ENCODE measurements at regions not wholly inside any gene's neighbourhood (a gene's known extent, or its start where the extent isn't known, plus 50 kb on each side); places are given as distances from the start of the nearest gene placed in this dataset.

DNA sequence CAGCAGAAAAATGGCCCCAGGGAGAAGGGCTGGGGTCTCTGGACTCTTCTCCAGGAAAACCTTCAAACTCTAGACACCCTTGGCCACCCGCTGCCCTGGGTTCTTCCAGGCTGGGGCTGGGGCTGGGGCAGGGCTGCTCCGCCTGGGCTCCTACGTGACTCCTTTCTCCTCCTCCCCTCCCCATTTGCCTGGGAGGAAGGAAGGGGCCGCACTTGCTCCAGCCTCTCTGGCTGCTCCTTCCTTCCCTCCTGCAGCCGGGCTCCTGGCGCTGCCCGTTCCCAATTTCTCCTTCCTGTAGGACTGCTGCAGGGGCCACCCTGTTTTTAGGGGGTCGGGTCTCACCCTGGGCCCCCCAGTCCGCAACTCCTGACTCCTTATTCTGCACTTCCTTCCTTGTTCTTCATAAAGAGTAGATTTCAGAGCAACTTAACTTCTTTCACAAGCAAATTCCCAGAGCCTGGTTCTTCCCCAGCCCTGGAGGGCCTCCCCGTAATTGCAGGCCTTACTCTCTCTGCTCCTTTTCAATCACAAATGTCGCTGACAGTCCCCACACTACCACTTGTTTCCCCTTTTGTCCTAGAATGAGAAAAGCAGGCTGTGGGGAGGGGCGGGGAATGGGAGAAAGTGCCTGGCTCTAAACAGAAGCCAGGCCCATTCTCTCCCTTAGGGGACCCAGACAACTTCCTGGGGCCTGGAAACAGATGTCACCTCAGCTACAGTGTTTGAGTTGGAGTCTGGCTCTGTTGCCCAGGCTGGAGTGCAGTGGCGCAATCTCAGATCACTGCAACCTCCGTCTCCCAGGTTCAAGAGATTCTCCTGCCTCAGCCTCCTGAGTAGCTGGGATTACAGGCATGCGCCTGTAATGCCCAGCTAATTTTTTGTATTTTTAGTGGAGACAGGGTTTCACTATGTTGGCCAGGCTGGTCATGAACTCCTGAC, 137.8 kb downstream of the ENGASE start:
- no peak for DNase-seq (ENCODE audit: low read depth in 2 of 2, low spot score in 1 of 2)

DNA sequence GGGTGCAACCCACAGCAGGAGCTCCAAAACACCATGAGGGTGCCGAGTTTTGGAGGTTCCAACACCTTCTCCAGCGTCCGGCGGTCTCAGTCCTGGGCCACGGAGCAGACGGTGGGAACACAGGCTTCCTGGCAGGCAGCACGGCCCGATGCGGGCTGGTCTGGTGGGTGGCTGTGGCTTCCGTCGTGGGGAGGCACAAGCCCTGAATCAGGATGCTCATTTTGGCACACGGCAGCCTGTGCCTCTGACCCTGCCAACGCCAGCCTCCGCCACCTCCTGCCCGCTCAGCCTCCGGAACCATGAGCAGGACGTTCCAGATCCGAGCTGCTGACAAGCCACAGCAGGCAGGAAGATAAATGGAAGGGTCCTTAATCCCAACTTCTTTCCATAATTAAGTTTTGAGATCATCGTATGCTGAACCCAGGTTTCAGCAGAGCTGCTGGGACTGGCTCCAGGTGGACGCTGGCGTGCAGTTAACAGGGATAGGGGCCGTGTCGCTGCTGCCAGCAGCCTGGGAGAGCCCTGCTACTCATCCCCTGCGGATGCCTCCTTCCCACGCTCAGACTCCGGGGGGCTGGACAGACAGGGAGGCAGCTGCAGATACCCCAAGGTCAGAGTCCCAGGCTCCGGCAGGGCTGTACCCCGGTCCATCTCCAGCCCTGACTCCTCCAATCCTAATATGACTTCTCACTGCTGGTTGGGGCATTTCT, 136.6 kb downstream of the ENGASE start:
- DNase-seq (ENCODE audit: low read depth in 2 of 2, low spot score in 1 of 2), result no peak

DNA sequence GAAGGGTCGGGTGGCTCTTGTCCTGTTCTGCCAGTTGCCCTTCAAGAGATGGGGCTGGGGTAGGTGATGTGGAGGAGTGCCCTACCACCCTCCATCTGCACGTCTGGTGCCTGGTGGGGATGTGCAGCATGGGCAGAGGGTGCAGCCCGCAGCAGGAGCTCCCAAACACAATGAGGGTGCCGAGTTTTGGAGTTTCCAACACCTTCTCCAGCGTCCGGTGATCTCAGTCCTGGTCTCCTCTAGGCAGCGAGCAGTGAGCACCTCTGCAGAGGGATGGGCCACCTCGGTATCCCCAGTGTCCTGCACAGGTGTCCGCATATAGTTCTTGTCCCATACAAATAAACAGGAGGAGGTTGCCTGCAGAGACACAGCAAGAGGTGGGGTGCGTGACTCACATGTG, 136.0 kb downstream of the ENGASE start:
- DNase-seq (ENCODE audit: low read depth in 2 of 2, low spot score in 1 of 2), result no peak

DNA sequence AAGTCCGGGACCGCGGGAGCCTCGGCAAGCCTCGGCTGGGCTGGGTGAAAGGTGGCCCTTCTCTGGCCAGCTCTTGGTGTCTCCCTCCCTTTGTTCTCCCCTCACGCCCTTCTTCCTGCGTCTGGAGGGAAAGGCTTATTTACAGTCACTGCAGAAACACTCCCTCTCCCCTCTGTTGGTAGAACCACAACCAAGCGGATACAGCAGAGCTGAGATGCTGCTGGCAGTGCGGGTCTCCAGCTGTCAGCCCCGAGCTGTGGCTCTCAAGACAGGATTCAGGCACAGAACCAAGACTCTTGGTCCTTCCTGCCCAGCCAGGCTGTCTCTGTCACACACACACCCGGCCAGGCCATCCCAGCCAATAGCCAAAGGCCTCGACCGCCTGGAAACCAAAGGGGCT, 133.3 kb downstream of the ENGASE start:
- no peak for DNase-seq (ENCODE audit: low read depth in 2 of 2, low spot score in 1 of 2)

DNA sequence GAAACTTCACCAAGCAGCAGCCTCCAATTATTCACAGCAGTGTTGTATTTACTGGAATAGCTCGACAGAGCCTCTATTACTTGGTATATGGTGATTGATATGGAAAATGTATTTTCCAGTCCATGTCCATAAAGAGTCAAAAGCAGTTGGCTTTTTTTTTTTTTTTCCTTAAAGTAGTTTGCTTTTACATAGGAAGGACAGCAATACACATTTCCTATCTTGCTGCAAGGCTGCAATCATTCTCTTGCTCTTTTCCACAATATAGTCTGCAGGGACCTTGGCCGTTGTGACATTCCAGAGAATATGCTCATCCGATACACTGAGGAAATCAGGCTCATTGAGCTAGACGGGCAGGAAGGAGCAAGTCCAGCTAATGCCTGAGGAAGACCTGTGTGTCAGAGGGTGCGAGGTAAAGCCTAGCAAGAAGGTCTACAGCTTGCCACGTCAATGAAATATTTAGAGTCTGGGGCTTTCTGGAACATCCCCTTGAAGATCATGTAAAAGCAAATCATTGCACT, 131.1 kb downstream of the ENGASE start:
- DNase-seq (ENCODE audit: low read depth in 2 of 2, low spot score in 1 of 2), result no peak

DNA sequence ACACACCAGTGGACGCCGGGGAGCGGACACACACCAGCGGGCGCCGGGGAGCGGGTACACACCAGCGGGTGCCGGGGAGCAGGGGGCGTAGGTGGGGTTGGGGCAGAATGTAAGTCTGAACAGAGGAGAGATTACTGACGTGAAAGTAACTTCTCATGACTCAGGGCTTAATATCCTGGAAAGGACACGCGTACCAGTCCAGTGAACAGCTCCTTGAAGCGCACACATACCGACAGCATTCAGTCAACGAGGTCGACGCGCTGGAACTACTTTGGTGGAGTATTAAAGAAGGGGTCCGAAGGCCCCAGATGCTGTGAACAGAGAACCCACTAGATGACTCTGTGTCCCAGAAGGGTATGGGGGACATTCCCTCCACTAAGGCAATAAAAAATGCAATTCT, 129.6 kb downstream of the ENGASE start:
- no peak for DNase-seq (ENCODE audit: low read depth in 2 of 2, low spot score in 1 of 2)

GRCh38 chr17:79203657-79204056, 129.0 kb downstream of the ENGASE start:
- DNase-seq (ENCODE audit: low read depth in 2 of 2, low spot score in 1 of 2), result no peak

DNA sequence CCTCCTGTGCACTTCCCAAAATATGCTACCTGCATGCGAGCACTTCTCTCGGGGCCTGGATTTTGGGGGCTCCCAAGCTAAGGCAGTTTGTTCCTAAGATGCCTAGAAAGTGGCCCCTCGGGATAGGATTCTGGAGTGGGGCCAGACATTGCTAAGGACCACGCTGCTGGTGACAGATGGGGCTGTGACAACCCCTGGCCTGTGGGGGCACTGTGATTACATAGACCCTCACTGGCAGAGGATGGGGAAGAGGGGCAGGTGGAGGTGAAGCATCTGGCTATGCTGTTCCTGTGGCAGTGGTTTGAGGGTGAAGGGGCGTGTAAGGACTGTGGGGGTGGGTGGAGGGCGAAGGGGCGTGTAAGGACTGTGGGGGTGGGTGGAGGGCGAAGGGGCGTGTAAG, 128.4 kb downstream of the ENGASE start:
- DNase-seq (ENCODE audit: low read depth in 2 of 2, low spot score in 1 of 2), result no peak

- DNase-seq (ENCODE audit: low read depth in 2 of 2, low spot score in 1 of 2), result no peak
Measured at GRCh38 chr17:79202480-79202879, 127.9 kb downstream of the ENGASE start.

GRCh38 chr17:79201536-79202227, 127.1 kb downstream of the ENGASE start:
- DNase-seq (ENCODE audit: low read depth in 2 of 2, low spot score in 1 of 2), result no peak

DNA sequence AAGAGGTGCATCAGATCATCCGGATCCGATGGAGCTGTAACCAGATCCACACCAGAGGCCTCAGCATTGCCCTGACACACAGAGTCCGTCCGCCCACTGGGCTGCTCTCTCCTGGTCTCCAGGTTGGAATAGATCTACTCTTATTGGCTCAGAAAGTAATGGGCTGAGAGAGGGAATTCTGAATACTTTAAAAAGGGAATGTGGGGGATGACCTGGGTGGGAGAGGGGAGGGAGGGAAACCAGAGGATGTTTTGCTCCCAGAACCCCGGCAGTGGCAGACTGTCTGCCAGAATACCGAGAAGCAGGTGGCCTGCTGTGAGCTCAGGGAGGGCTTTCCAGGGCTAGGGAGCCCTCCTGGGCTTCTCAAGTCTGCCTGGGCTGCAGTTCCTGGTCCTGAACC, 126.5 kb downstream of the ENGASE start:
- DNase-seq (ENCODE audit: low read depth in 2 of 2, low spot score in 1 of 2), result no peak

GRCh38 chr17:79196913-79197312, 122.3 kb downstream of the ENGASE start:
- no peak for DNase-seq (ENCODE audit: low read depth in 2 of 2, low spot score in 1 of 2)

- no peak for DNase-seq (ENCODE audit: low read depth in 2 of 2, low spot score in 1 of 2)
Measured at GRCh38 chr17:79192503-79193351, 118.1 kb downstream of the ENGASE start.

- no peak for DNase-seq (ENCODE audit: low read depth in 2 of 2, low spot score in 1 of 2)
Measured at GRCh38 chr17:79191270-79191934, 116.8 kb downstream of the ENGASE start.

DNA sequence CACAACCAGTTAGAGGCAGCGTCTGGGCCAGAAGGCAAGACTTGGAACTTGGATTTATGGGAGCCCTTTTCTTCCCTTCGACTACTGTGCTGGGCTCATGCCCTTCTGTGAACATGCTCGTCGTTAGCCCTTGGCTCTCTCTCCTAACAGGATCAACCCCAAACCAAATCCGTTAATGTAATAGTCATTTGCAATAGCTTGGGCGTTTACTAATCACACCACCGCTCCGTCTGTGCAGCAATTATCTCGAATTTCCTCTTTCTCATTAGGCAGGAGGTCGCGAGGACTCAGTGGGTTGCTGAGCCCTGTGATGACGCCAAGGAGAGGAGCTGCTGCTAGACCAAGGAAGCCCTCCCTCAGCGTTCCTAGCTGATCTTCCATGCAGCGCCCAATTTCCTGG, 114.7 kb downstream of the ENGASE start:
- no peak for DNase-seq (ENCODE audit: low read depth in 2 of 2, low spot score in 1 of 2)

DNA sequence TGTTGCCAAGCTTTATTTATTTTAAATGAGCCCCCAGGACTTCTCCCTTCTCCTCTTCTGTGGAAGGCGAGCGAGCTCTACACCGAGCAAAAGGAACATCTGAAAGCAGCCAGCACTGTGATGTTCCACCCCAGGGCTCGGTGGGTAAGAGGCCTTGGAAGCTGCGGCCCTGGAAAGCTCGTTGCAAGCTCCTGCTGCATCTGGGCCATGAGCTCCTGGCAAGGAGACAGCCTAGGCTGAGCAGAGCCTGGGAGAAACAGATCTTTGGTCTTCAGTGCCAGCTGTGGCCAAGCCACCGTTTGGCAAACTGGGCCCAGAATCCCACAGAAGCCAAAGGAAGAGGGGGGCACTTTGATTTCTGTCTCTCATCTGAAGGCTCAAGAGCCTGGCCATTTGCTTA, 114.1 kb downstream of the ENGASE start:
- DNase-seq (ENCODE audit: low read depth in 2 of 2, low spot score in 1 of 2), result no peak

- DNase-seq (ENCODE audit: low read depth in 2 of 2, low spot score in 1 of 2), result no peak
Measured at GRCh38 chr17:79188048-79188447, 113.4 kb downstream of the ENGASE start.

GRCh38 chr17:79187186-79187585, 112.6 kb downstream of the ENGASE start:
- no peak for DNase-seq (ENCODE audit: low read depth in 2 of 2, low spot score in 1 of 2)

GRCh38 chr17:79186406-79186805, 111.8 kb downstream of the ENGASE start:
- no peak for DNase-seq (ENCODE audit: low read depth in 2 of 2, low spot score in 1 of 2)

GRCh38 chr17:79185671-79186070, 111.0 kb downstream of the ENGASE start:
- no peak for DNase-seq (ENCODE audit: low read depth in 2 of 2, low spot score in 1 of 2)
